GM18498 (cell line): ENCODE measurements at regions not wholly inside any gene's neighbourhood (a gene's known extent, or its start where the extent isn't known, plus 50 kb on each side); places are given as distances from the start of the nearest gene placed in this dataset.

ENCODE experiments used
- ATAC-seq: cut with Tn5 transposase; IDR thresholded peaks from one replicate; pipeline ENCODE4 v1.9.1; 2021; ENCODE audit warnings: mild to moderate bottlenecking, moderate library complexity; ENCODE audit not compliant: unreplicated experiment

- no peak for ATAC-seq
Observed at GRCh38 chr1:226816576-226816975, 53.8 kb upstream of the PSEN2 start.

DNA sequence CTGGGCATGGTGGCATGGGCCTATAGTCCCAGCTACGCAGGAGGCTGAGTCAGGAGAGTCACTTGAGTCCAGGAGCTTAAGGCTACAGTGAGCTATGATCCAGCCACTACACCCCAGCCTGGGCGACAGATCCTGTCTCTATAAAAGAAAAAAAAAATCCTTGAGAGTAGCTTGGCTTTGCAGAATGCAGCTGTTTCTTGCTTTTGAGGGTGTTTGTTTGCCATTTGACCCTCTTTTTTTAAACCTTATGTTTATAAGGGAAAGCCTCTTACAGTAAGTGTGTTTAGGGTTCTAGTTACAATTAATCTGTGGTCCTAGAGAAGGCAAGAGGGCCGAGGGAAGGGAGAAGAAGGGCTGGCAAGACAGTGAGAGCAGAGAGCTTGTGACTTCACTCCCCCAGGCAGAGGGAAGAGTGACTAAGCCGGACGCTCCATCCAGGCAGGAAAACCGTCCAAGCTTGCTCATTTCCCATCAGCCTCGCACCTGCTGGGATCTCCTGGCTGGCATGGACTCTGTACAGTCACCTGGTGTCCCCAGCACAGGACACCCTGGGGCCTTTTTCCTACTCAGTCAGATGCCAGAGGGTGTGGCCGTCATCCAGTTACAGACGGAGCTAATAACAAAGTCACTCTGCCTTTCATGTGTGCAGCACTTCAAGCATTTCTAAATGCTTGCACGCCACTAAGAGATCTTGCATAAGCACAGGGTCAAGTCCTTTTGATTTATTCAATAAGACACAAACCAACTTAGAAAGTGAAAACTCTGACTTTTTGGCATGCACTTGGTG, 55.5 kb upstream of the PSEN2 start:
- ATAC-seq = no peak

DNA sequence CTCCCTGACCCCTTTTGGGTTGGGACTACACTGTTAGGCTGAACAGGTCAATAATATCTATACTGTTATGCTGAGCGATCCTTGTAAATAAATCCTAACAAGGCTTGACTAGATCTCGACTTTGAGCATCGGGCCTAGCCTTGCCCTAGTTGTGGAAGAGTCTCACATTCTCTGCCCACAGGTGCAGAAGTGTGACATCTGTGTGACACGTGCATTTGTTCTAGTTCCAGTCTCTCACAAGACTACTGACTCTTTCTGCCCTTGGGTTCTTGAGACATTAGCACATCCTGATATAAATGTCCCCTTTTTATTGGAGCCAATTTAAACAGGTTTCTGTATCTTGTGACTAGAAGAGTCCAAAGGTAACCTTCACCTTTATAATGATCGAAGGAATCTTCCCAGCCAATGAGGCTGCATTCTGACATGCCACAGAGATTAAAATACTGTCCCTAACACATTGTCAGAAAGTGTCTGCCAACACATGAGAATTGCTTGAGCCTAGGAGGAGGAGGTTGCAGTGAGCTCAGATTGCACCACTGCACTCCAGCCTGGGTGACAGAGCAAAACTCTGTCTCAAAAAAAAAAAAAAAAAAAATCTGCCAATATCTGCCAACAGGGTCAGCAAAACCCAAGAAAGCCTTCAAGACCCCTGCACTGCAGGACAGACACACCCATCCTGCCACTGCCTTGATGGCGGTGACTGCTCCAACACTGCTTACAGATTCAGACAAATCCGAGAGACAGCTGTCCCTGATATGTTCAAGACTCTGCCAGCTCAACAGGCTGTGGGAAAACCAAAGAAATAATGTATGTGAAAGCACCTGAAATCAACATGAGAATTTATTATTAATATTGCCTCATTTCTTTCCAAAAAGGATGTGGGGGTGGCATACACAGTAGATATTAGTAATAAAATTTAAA, 56.5 kb upstream of the PSEN2 start:
- ATAC-seq = no peak

- ATAC-seq = no peak
Observed at GRCh38 chr1:226810681-226811080, 59.7 kb upstream of the PSEN2 start.

- no peak for ATAC-seq
Observed at GRCh38 chr1:226809785-226810571, 60.4 kb upstream of the PSEN2 start.

- no peak for ATAC-seq
Observed at GRCh38 chr1:226808501-226808900, 61.9 kb upstream of the PSEN2 start.

GRCh38 chr1:226806988-226807387, 63.4 kb upstream of the PSEN2 start:
- no peak for ATAC-seq

DNA sequence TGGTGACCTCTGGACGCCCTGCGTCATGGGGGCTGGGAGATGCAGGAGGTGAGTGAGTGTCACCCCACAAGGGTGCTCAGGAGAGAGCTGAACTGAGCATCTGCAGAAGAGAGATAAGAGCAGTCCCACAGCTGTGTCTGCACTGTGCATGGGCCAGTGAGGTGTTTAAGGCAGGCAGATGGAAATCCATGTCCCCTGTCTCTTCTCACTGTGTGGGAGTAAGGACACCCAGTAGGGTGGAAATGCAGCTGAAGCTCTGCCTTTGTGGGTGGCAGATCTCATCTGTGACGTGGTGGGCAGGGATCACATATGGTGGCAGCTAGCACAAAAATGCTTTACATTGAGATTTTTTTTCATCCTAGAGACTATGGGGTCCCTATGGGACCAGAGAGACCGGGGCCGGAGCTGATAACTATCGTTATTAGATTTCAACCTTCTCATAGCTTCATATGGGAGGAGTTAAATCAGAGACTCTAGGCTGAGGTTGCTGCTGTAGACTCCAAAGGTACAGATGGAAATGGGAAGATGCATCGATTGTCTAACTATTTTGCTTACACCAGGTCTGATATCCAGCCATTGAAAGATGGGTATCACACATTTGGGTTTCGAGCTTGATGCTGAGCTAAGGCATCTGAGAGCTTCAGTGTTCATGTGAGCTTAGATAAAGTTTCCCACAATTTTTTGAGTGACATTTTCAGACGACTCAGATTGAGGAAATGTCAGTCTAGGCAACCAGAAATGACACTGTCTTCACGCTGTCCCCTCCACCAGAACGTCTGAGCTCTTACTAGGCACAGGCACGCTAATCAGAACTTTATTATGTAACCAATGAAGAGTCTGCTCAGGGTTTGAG, 65.3 kb upstream of the PSEN2 start:
- ATAC-seq = no peak

- no peak for ATAC-seq
Observed at GRCh38 chr1:226800763-226801380, 61.8 kb upstream of the ITPKB start.

GRCh38 chr1:226799634-226800281, 60.7 kb upstream of the ITPKB start:
- ATAC-seq = no peak

DNA sequence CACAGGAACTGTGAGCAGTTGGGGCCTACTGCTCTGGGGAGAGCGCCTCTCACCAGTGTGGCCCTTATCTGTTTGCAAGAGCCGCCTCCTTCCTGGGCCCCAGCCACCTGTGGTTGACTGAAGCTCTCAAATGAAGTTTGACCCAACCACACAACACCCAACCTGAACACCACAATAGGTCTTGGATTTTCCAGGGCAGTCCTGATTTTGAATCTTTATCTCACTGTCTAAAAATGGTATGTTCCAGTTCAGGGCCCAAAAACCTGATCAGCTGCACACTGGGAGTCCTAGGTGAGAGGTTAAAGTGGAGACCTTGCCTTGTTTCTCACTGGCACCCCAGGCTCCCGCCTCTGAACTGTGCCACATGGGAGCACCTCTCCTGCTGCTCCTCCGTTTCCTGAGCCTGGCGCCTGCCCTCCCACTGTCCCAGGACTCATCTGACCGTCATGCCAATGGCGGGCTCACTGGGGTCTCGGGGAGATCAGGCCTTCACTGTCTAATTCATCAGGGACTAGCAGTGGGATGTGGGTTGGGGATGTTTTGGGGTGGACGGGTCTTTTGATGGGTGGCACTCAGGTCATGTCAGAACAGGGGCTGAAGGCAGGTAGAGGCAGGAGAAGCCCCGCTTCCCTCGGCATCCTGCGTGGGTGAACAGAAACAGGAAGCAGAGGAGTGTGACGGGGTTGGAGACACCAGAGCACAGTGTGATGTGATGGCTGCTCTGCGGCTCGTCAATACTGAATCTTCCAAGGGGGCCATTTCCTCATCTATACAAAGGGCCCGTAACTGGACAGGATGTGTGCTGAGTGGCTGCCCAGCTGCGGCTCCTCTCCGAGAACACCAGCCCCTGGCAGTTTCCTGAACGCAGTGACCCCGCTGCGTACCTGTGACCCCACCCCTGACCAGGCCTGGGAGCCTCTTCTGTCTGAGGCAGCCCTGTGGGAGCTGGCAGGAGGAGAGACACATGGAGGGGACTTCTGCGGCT, 59.6 kb upstream of the ITPKB start:
- ATAC-seq = peak; percentile 89

DNA sequence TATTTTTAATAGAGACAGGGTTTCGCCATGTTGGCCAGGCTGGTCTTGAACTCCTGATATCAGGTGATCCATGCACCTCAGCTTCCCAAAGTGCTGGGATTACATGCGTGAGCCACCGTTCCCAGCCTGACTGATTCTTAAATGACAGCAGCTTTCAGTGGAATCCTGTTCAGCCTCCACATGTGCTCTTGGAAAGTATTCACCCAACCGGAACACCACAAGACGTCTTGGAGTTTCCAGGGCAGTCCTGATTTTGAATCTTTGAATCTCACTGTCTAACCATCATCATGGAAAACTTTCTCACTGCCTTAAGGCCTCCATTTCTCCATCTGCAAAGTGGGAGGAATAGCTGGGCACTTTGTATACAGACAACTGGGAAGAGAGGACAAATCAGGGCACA, 58.1 kb upstream of the ITPKB start:
- no peak for ATAC-seq

- ATAC-seq = no peak
Observed at GRCh38 chr1:226793620-226794276, 54.7 kb upstream of the ITPKB start.

- no peak for ATAC-seq
Observed at GRCh38 chr1:226792368-226792767, 53.3 kb upstream of the ITPKB start.

GRCh38 chr1:226790545-226791181, 51.6 kb upstream of the ITPKB start:
- no peak for ATAC-seq

GRCh38 chr1:226788965-226789364, 49.9 kb upstream of the ITPKB start:
- peak; percentile 62 for ATAC-seq
